Loucy (cell line): ENCODE measurements at regions not wholly inside any gene's neighbourhood (a gene's known extent, or its start where the extent isn't known, plus 50 kb on each side); places are given as distances from the start of the nearest gene placed in this dataset.

Source experiments
- H2AFZ ChIP-seq: fragments of 200-600 bp; sonication (generic); 2 replicates; pipeline ENCODE4 v1.6.0; 2016; ENCODE audit warnings: antibody characterized with exemption, mild to moderate bottlenecking, low read length, moderate library complexity
- H3F3A ChIP-seq: fragments of 200-600 bp; 2 replicates; pipeline ENCODE4 v1.6.0; 2016; ENCODE audit warnings: antibody characterized with exemption, low read depth, mild to moderate bottlenecking
- H3K27me3 ChIP-seq: fragments of 200-600 bp; sonication (generic); 2 replicates; pipeline ENCODE4 v1.6.1; 2014; ENCODE audit warnings: low read length, mild to moderate bottlenecking; ENCODE audit not compliant: insufficient read depth, poor library complexity, severe bottlenecking
- H3K36me3 ChIP-seq: fragments of 200-600 bp; sonication (generic); 2 replicates; pipeline ENCODE4 v1.6.1; 2016; ENCODE audit warnings: low read length; ENCODE audit not compliant: insufficient read depth
- H3K4me1 ChIP-seq: fragments of 200-600 bp; sonication (generic); 2 replicates; pipeline ENCODE4 v1.5.1; 2014; ENCODE audit warnings: low read length, mild to moderate bottlenecking; ENCODE audit not compliant: insufficient read depth, poor library complexity, severe bottlenecking
- H3K4me2 ChIP-seq: fragments of 200-600 bp; sonication (generic); 2 replicates; pipeline ENCODE4 v1.6.0; 2014; ENCODE audit warnings: antibody characterized with exemption, low read length, low read depth, mild to moderate bottlenecking; ENCODE audit not compliant: poor library complexity, severe bottlenecking
- H3K4me3 ChIP-seq: fragments of 200-600 bp; sonication (generic); 2 replicates; pipeline ENCODE4 v1.5.1; 2014; ENCODE audit warnings: low read length, mild to moderate bottlenecking, mixed read lengths; ENCODE audit not compliant: poor library complexity, severe bottlenecking
- H3K79me2 ChIP-seq: fragments of 200-600 bp; sonication (generic); 2 replicates; pipeline ENCODE4 v1.6.1; 2014; ENCODE audit warnings: low read length; ENCODE audit not compliant: insufficient read depth
- H3K9ac ChIP-seq: fragments of 200-600 bp; sonication (generic); 2 replicates; pipeline ENCODE4 v1.6.0; 2014; ENCODE audit warnings: mild to moderate bottlenecking, low read depth, low read length, moderate library complexity; ENCODE audit not compliant: poor library complexity, severe bottlenecking
- H3K9me2 ChIP-seq: fragments of 200-600 bp; sonication (generic); replicated peaks from 2 replicates; pipeline ENCODE4 v1.6.1; 2016; ENCODE audit warnings: low read depth, low read length, mixed read lengths
- H3K9me3 ChIP-seq: fragments of 200-600 bp; sonication (generic); 2 replicates; pipeline ENCODE4 v1.6.1; 2014; ENCODE audit warnings: mild to moderate bottlenecking, antibody characterized with exemption, low read length, low read depth; ENCODE audit not compliant: insufficient read depth
- H4K20me1 ChIP-seq: fragments of 200-600 bp; sonication (generic); 2 replicates; pipeline ENCODE4 v1.6.0; 2014; ENCODE audit warnings: antibody characterized with exemption, low read length, mild to moderate bottlenecking; ENCODE audit not compliant: insufficient read depth, poor library complexity, severe bottlenecking
- EZH2phosphoT487 ChIP-seq: fragments of 200-600 bp; IDR thresholded peaks from 2 replicates; pipeline ENCODE4 v1.6.1; 2018; ENCODE audit warnings: antibody characterized with exemption, mild to moderate bottlenecking, moderate library complexity, borderline replicate concordance
- TF ChIP-seq, protein P1 (sequence below): fragments of 200-600 bp; sonication (generic); conservative IDR thresholded peaks from 2 replicates; pipeline ENCODE4 v1.5.1; 2014; ENCODE audit warnings: mild to moderate bottlenecking, antibody characterized with exemption, low read length

DNA sequence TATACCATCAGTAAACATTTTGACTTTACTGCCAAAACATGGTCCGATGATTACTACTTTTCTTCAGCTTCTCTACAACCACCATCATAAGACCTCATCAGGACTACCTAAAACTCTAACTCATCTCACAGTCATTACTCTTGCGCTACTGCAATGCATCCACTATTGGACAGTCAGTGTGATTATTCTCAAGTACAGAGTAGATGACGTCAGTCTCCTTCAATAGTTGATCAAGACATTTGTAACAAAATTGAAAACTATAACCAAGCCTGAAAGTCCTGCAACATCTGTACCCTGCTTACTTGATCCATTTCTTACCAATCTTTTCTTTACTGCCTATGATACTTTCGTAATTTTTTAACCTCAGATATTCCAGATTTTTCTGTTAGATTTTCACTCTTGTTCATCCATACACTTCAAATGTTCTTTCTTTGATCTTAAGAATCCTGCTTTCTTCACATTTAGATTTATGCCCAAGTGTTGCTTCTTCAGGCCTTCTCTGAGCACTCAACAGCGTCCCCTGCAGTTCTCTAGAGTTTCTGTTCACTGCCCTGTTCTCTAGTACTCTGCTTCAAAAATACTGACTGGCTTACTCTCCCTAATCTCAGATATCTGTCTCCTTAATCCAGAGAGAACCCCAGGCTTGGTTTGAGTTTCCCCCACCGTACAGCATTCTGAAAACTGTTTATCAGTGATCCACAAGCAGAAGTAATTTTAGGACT, 1517.6 kb downstream of the STIM2 start:
- Histone ChIP-seq H2AFZ (no peak overlapping the region), H3K4me1 (no peaks in the 10 kb centered on the region), H3K4me3 (no peak overlapping the region), H4K20me1 (no peaks in the 10 kb centered on the region), H3K79me2 (no peaks in the 10 kb centered on the region), H3K9me3 (no peaks in the 10 kb centered on the region), H3K4me2 (no peak overlapping the region), H3K36me3 (no peaks in the 10 kb centered on the region), H3K9me2 (no peaks in the 10 kb centered on the region), H3F3A (no peaks in the 10 kb centered on the region), H3K9ac (no peak overlapping the region), H3K27me3 (no peaks in the 10 kb centered on the region)
- no peak for TF ChIP-seq EZH2phosphoT487
- TF ChIP-seq, protein P1, sequence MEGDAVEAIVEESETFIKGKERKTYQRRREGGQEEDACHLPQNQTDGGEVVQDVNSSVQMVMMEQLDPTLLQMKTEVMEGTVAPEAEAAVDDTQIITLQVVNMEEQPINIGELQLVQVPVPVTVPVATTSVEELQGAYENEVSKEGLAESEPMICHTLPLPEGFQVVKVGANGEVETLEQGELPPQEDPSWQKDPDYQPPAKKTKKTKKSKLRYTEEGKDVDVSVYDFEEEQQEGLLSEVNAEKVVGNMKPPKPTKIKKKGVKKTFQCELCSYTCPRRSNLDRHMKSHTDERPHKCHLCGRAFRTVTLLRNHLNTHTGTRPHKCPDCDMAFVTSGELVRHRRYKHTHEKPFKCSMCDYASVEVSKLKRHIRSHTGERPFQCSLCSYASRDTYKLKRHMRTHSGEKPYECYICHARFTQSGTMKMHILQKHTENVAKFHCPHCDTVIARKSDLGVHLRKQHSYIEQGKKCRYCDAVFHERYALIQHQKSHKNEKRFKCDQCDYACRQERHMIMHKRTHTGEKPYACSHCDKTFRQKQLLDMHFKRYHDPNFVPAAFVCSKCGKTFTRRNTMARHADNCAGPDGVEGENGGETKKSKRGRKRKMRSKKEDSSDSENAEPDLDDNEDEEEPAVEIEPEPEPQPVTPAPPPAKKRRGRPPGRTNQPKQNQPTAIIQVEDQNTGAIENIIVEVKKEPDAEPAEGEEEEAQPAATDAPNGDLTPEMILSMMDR, result no peak

DNA sequence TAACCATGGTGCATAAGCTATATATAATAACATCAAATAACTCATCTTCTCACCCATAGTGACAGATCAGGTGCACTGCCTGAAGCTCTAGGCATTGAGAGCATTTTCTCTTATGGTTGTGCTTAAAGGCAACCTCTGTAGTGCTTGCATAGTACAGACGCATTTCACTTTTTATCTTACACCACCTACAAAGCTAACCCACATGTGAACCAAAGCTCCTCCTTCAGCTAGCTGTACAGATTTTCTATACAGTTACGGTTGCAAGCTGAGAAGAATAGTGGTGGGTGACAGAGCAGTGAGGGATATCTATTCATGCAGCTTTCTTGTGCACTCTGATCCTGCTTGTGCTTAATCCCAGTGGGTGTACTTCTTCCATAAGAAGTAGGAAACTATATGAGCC, 1525.2 kb downstream of the STIM2 start:
- H3K79me2 ChIP-seq, result no peaks in the 10 kb centered on the region
- no peak overlapping the region for H3K9ac ChIP-seq
- no peaks in the 10 kb centered on the region for H3K4me1 ChIP-seq
- no peaks in the 10 kb centered on the region for H3K9me2 ChIP-seq
- no peaks in the 10 kb centered on the region for H4K20me1 ChIP-seq
- no peak for TF ChIP-seq EZH2phosphoT487
- TF ChIP-seq, protein P1, result no peak
- H3K4me3 ChIP-seq, result no peak overlapping the region
- no peaks in the 10 kb centered on the region for H3K36me3 ChIP-seq
- no peaks in the 10 kb centered on the region for H3F3A ChIP-seq
- H3K4me2 ChIP-seq, result no peak overlapping the region
- H3K27me3 ChIP-seq, result no peaks in the 10 kb centered on the region
- H2AFZ ChIP-seq, result no peak overlapping the region
- no peaks in the 10 kb centered on the region for H3K9me3 ChIP-seq

DNA sequence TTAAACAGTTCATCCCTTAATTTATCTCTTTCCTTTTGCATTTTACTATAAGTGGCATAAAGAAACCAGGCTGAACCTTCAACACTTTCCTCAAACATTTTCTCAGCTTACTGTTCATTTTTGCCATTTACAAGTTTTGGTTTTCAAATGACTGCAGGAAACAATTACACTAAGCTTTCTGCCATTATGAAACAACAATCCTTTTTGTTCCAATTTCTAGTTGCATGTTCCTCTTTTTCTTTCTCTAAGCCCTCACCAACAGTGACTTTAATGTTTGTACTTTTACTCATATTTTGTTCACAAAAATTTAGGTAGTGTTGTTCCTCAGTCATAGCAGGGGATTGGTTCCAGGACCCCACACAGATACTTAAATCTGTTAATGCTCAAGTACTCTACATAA, 1526.1 kb downstream of the STIM2 start:
- H3K9ac ChIP-seq, result no peak overlapping the region
- no peaks in the 10 kb centered on the region for H3K36me3 ChIP-seq
- H3K9me3 ChIP-seq, result no peaks in the 10 kb centered on the region
- no peak overlapping the region for H3K4me2 ChIP-seq
- no peaks in the 10 kb centered on the region for H3K4me1 ChIP-seq
- H4K20me1 ChIP-seq, result no peaks in the 10 kb centered on the region
- H3K9me2 ChIP-seq, result no peaks in the 10 kb centered on the region
- TF ChIP-seq, protein P1, result no peak
- TF ChIP-seq EZH2phosphoT487, result no peak
- H2AFZ ChIP-seq, result no peak overlapping the region
- H3F3A ChIP-seq, result no peaks in the 10 kb centered on the region
- H3K4me3 ChIP-seq, result no peak overlapping the region
- no peaks in the 10 kb centered on the region for H3K27me3 ChIP-seq
- H3K79me2 ChIP-seq, result no peaks in the 10 kb centered on the region
